A549 (cell line): ENCODE measurements at regions not wholly inside any gene's neighbourhood (a gene's known extent, or its start where the extent isn't known, plus 50 kb on each side); places are given as distances from the start of the nearest gene placed in this dataset.

Experiments
- ATAC-seq, 2 experiments: fragments of 200-7000 bp in 1 of 2; fragments of >200 bp in 1 of 2; cut with Nextera tagmentation in 1 of 2; cut with Tn5 transposase in 1 of 2; 3 replicates each; pipeline versions ENCODE4 v1.8.0 to v1.9.1; 2018 to 2020; ENCODE audit warnings: mild to moderate bottlenecking in 1 of 2, moderate library complexity in 1 of 2
- CTCF ChIA-PET: fragments of 300-600 bp; sonication (Branson Sonifier 250); formaldehyde crosslinking; extraction: SDS; loops from one replicate; lab custom pipeline; 2021; ENCODE audit warnings: antibody characterized with exemption, inconsistent platforms; lab: Yijun Ruan, JAX
- POLR2A ChIA-PET: fragments of 350-600 bp; formaldehyde crosslinking; extraction: SDS; loops from one replicate; lab custom pipeline; 2021; ENCODE audit warnings: antibody characterized with exemption, inconsistent platforms; lab: Yijun Ruan, JAX
- DNase-seq, 2 experiments: peaks; one replicate each; pipeline versions ENCODE4 v3.0.0 to v3.0.0-alpha.2; 2011 to 2016; ENCODE audit warnings: low read depth in 1 of 2, low spot score in 1 of 2
- FAIRE-seq: peaks from 2 replicates; lab custom pipeline; 2011; peaks lifted over from hg19 to GRCh38; lab: Jason Lieb, UNC
- H3K27ac ChIP-seq, 2 experiments: fragments of >200 bp; sonication (Bioruptor Twin); formaldehyde crosslinking; 3 replicates each; pipeline ENCODE4 v1.5.1; 2016 to 2017
- H3K4me1 ChIP-seq: fragments of >200 bp; sonication (Bioruptor Twin); formaldehyde crosslinking; 3 replicates; pipeline ENCODE4 v1.6.1; 2016
- H3K4me2 ChIP-seq: fragments of >200 bp; sonication (Bioruptor Twin); formaldehyde crosslinking; 3 replicates; pipeline ENCODE4 v1.6.1; 2016
- H3K4me3 ChIP-seq: fragments of >200 bp; sonication (Bioruptor Twin); formaldehyde crosslinking; 3 replicates; pipeline ENCODE4 v1.5.1; 2016
- H3K9me3 ChIP-seq: fragments of >200 bp; sonication (Bioruptor Twin); formaldehyde crosslinking; 3 replicates; pipeline ENCODE4 v1.6.1; 2016
- BHLHE40 ChIP-seq: IDR thresholded peaks from 2 replicates; pipeline ENCODE4 v1.6.1; 2012; ENCODE audit warnings: low read depth, low read length, inconsistent platforms
- CHD2 ChIP-seq: fragments of 150-350 bp; IDR thresholded peaks from 2 replicates; pipeline ENCODE4 v1.6.1; 2014; ENCODE audit warnings: low read length; ENCODE audit not compliant: partially characterized antibody
- CHD4 ChIP-seq: fragments of 200-600 bp; sonication (generic); IDR thresholded peaks from 2 replicates; pipeline ENCODE4 v1.6.1; 2016; ENCODE audit warnings: antibody characterized with exemption, mild to moderate bottlenecking, borderline replicate concordance
- CTCF ChIP-seq: fragments of >200 bp; sonication (Bioruptor Twin); formaldehyde crosslinking; IDR thresholded peaks from 3 replicates; pipeline ENCODE4 v1.5.1; 2016
- EHF ChIP-seq: fragments of 250-450 bp; sonication (Bioruptor Pico); IDR thresholded peaks from 2 replicates; pipeline ENCODE4 v1.5.0; 2020; ENCODE audit warnings: mild to moderate bottlenecking
- ELK1 ChIP-seq: fragments of 150-350 bp; IDR thresholded peaks from 2 replicates; pipeline ENCODE4 v1.6.1; 2014; ENCODE audit warnings: low read depth, mild to moderate bottlenecking, low read length
- FOSL2 ChIP-seq, 2 experiments: fragments of 450-650 bp in 1 of 2; fragments of >200 bp in 1 of 2; sonication (Bioruptor Twin) in 1 of 2; formaldehyde crosslinking; IDR thresholded peaks; 2 replicates each; pipeline versions ENCODE4 v1.5.0 to v1.6.1; 2016 to 2020; ENCODE audit warnings: mild to moderate bottlenecking in 1 of 2, moderate library complexity in 1 of 2
- HEYL ChIP-seq: fragments of 250-450 bp; sonication (Bioruptor Pico); IDR thresholded peaks from 2 replicates; pipeline ENCODE4 v1.8.0; 2021; ENCODE audit warnings: mild to moderate bottlenecking, moderate library complexity
- HMGXB4 ChIP-seq: fragments of 250-450 bp; sonication (Bioruptor Pico); IDR thresholded peaks from 2 replicates; pipeline ENCODE4 v1.5.0; 2021; ENCODE audit warnings: mild to moderate bottlenecking, moderate library complexity, borderline replicate concordance
- HOXA7 ChIP-seq: fragments of 250-450 bp; sonication (Bioruptor Pico); IDR thresholded peaks from 2 replicates; pipeline ENCODE4 v1.5.0; 2020; ENCODE audit warnings: mild to moderate bottlenecking, moderate library complexity
- HOXB5 ChIP-seq: fragments of 250-450 bp; sonication (Bioruptor Pico); IDR thresholded peaks from 2 replicates; pipeline ENCODE4 v1.5.0; 2020; ENCODE audit warnings: mild to moderate bottlenecking, moderate library complexity
- KDM5A ChIP-seq: fragments of 200-600 bp; sonication (generic); IDR thresholded peaks from 2 replicates; pipeline ENCODE4 v1.6.1; 2016; ENCODE audit warnings: antibody characterized with exemption, mild to moderate bottlenecking
- MYC ChIP-seq: IDR thresholded peaks from 2 replicates; pipeline ENCODE4 v1.6.1; 2012; ENCODE audit warnings: mild to moderate bottlenecking, inconsistent platforms, low read length, improper control_type of control experiment, borderline replicate concordance
- NFE2L2 ChIP-seq: fragments of 150-350 bp; conservative IDR thresholded peaks from 2 replicates; pipeline ENCODE4 v1.6.1; 2014; ENCODE audit warnings: low read length
- NPAS2 ChIP-seq: fragments of 250-450 bp; sonication (Bioruptor Pico); IDR thresholded peaks from 2 replicates; pipeline ENCODE4 v1.8.0; 2022; ENCODE audit warnings: mild to moderate bottlenecking, moderate library complexity, borderline replicate concordance
- NR3C1 ChIP-seq: fragments of >200 bp; sonication (Bioruptor Twin); formaldehyde crosslinking; IDR thresholded peaks from 3 replicates; pipeline ENCODE4 v1.6.1; 2017
- PBX3 ChIP-seq: IDR thresholded peaks from 2 replicates; pipeline ENCODE4 v1.6.1; 2012
- PHF8 ChIP-seq: fragments of 200-600 bp; sonication (generic); IDR thresholded peaks from 2 replicates; pipeline ENCODE4 v1.6.1; 2016; ENCODE audit warnings: low read depth, mild to moderate bottlenecking, antibody characterized with exemption, moderate library complexity, borderline replicate concordance
- POLR2A ChIP-seq: IDR thresholded peaks from 2 replicates; pipeline ENCODE4 v1.6.1; 2012; ENCODE audit warnings: mild to moderate bottlenecking, low read length
- TP53 ChIP-seq: fragments of 250-450 bp; sonication (Bioruptor Pico); IDR thresholded peaks from 2 replicates; pipeline ENCODE4 v1.5.0; 2021; ENCODE audit warnings: mild to moderate bottlenecking, moderate library complexity
- ZSCAN20 ChIP-seq: fragments of 250-450 bp; sonication (Bioruptor Pico); IDR thresholded peaks from 2 replicates; pipeline ENCODE4 v1.8.0; 2022; ENCODE audit warnings: mild to moderate bottlenecking, moderate library complexity
- WGBS: methylation state at CpG from one replicate; pipeline ENCODE4 v1.1.6; 2017; ENCODE audit errors: missing lambda C conversion rate; 5-methylcytosine and 5-hydroxymethylcytosine counted together
- TF ChIP-seq, protein P1 (sequence below): fragments of >200 bp; sonication (Bioruptor Twin); formaldehyde crosslinking; IDR thresholded peaks from 3 replicates; pipeline ENCODE4 v1.6.1; 2016

GRCh38 chr22:22770881-22771280 is 116.7 kb upstream of the IGLL5 start:
- DNase-seq (no peak), ATAC-seq (no peak), FAIRE-seq (no peak)
- H3K4me3 ChIP-seq: no peak overlapping the region
- H3K4me1 ChIP-seq: no peaks in the 10 kb centered on the region
- ChIA-PET CTCF (interaction anchor here (0.8 to 4.3 kb wide), 27 partner anchors 10 to 185 kb away, joined by 3 to 31 read pairs (median 4); no protein-coding TSS in a partner anchor), POLR2A (no interaction called here)
- H3K27ac ChIP-seq: no peak overlapping the region
- TF ChIP-seq EHF (no peak), FOSL2 (IDR thresholded peaks at IDR 0.05) (no peak), FOSL2 (CRISPR knock-in tag; IDR thresholded peaks at IDR 0.05) (no peak)
- no peak overlapping the region for H3K4me2 ChIP-seq
- no peaks in the 10 kb centered on the region for H3K9me3 ChIP-seq

- no peak for FAIRE-seq
- WGBS: 19% methylated on average over 2 of the region's 4 CpGs
Observed at GRCh38 chr22:22771696-22772377, 115.8 kb upstream of the IGLL5 start.

DNA sequence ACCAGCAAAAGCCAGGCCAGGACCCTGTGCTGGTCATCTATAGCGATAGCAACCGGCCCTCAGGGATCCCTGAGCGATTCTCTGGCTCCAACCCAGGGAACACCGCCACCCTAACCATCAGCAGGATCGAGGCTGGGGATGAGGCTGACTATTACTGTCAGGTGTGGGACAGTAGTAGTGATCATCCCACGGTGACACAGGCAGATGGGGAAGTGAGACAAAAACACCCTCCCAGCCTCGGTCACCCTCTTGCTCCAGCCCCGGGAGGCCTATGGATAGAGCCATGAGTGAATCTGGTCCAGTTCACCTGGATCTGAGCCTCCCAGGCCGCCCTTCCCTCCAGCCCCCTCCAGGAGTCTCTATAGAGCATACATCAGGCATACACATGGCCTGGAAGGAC is 115.2 kb upstream of the IGLL5 start:
- Histone ChIP-seq H3K4me1 (no peaks in the 10 kb centered on the region), H3K4me2 (no peak overlapping the region), H3K9me3 (no peaks in the 10 kb centered on the region), H3K4me3 (no peak overlapping the region), H3K27ac (no peak overlapping the region)
- TF ChIP-seq PHF8 (no peak), NR3C1 (no peak), TP53 (CRISPR knock-in tag) (no peak), BHLHE40 (no peak), CHD2 (no peak), MYC (no peak), HEYL (CRISPR knock-in tag) (no peak), NFE2L2 (no peak), ZSCAN20 (CRISPR knock-in tag) (no peak), CHD4 (no peak), HMGXB4 (CRISPR knock-in tag) (no peak)
- FAIRE-seq (no peak), DNase-seq (no peak), ATAC-seq (no peak)
- whole genome bisulfite sequencing: no CpG with 5 or more reads among the region's 9 CpGs
- ChIA-PET POLR2A (no interaction called here), CTCF (interaction anchor here (0.8 to 4.3 kb wide), 7 partner anchors 9 to 308 kb away, joined by 3 to 15 read pairs (median 3); no protein-coding TSS in a partner anchor)

More at GRCh38 chr22:22771696-22772377, 115.8 kb upstream of the IGLL5 start:
- ChIA-PET CTCF (interaction anchor here (0.6 to 4.3 kb wide), 9 partner anchors 9 to 587 kb away, joined by 3 to 31 read pairs (median 12); no protein-coding TSS in a partner anchor), POLR2A (no interaction called here)
- no peak for TF ChIP-seq HOXB5 (CRISPR knock-in tag)
- TF ChIP-seq POLR2A: no peak
- TF ChIP-seq, protein P1, sequence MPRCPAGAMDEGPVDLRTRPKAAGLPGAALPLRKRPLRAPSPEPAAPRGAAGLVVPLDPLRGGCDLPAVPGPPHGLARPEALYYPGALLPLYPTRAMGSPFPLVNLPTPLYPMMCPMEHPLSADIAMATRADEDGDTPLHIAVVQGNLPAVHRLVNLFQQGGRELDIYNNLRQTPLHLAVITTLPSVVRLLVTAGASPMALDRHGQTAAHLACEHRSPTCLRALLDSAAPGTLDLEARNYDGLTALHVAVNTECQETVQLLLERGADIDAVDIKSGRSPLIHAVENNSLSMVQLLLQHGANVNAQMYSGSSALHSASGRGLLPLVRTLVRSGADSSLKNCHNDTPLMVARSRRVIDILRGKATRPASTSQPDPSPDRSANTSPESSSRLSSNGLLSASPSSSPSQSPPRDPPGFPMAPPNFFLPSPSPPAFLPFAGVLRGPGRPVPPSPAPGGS: no peak
- TF ChIP-seq MYC: no peak
- DNase-seq (no peak), ATAC-seq (no peak)
- H3K4me1 ChIP-seq: no peaks in the 10 kb centered on the region
- no peaks in the 10 kb centered on the region for H3K9me3 ChIP-seq
- H3K4me2 ChIP-seq: no peak overlapping the region
- no peak overlapping the region for H3K4me3 ChIP-seq
- H3K27ac ChIP-seq: no peak overlapping the region

GRCh38 chr22:22772883-22773282 is 114.7 kb upstream of the IGLL5 start:
- ATAC-seq (no peak), DNase-seq (no peak), FAIRE-seq (no peak)
- Histone ChIP-seq H3K4me1 (no peaks in the 10 kb centered on the region), H3K4me2 (no peak overlapping the region), H3K4me3 (no peak overlapping the region), H3K27ac (no peak overlapping the region), H3K9me3 (no peaks in the 10 kb centered on the region)
- POLR2A ChIA-PET: no interaction called here
- no peak for TF ChIP-seq NPAS2 (CRISPR knock-in tag)
- TF ChIP-seq FOSL2 (IDR thresholded peaks at IDR 0.05): no peak
- no peak for TF ChIP-seq FOSL2 (CRISPR knock-in tag; IDR thresholded peaks at IDR 0.05)
- no peak for TF ChIP-seq POLR2A
- TF ChIP-seq PBX3: no peak
- no peak for TF ChIP-seq KDM5A
- no peak for TF ChIP-seq CTCF
- TF ChIP-seq ELK1: no peak
- TF ChIP-seq BHLHE40: no peak
- TF ChIP-seq HOXA7: no peak
- CTCF ChIA-PET: interaction anchor here (0.8 to 3.0 kb wide), 5 partner anchors 8 to 309 kb away, joined by 3 to 13 read pairs (median 3); no protein-coding TSS in a partner anchor
- 85% methylated on average over 2 of the region's 2 CpGs for WGBS
